ENCODE measurements at regions not wholly inside any gene's neighbourhood (a gene's known extent, or its start where the extent isn't known, plus 50 kb on each side); places are given as distances from the start of the nearest gene placed in this dataset.

DNA sequence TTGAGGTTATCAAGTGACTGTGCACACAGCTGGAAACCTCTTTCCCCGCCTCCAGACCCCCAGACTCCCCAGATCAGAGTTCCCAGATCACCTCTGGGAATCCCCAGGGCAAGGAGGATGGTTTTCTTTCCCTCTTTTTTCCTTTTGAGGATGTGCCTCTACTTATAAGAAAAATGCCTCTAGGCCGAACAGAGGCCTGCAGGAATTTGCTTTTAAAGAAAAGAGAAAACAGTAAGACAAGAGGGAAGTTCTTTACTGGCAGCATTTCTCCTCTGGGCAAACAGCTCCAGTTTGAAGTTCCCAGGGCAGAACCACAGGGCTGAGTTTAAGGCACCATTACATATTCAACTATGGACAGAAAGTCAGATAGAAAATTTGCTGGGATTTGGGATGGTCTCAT lies 837.9 kb upstream of the LCORL start:
- no peak for TF ChIP-seq POLR2A (IDR thresholded peaks at IDR 0.05)
- TF ChIP-seq, protein P1, sequence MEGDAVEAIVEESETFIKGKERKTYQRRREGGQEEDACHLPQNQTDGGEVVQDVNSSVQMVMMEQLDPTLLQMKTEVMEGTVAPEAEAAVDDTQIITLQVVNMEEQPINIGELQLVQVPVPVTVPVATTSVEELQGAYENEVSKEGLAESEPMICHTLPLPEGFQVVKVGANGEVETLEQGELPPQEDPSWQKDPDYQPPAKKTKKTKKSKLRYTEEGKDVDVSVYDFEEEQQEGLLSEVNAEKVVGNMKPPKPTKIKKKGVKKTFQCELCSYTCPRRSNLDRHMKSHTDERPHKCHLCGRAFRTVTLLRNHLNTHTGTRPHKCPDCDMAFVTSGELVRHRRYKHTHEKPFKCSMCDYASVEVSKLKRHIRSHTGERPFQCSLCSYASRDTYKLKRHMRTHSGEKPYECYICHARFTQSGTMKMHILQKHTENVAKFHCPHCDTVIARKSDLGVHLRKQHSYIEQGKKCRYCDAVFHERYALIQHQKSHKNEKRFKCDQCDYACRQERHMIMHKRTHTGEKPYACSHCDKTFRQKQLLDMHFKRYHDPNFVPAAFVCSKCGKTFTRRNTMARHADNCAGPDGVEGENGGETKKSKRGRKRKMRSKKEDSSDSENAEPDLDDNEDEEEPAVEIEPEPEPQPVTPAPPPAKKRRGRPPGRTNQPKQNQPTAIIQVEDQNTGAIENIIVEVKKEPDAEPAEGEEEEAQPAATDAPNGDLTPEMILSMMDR (IDR thresholded peaks at IDR 0.05), result no peak

All from adrenal gland (tissue), 5 donors.